Fibroblast of skin of left quadriceps (primary cell): ENCODE measurements at regions not wholly inside any gene's neighbourhood (a gene's known extent, or its start where the extent isn't known, plus 50 kb on each side); places are given as distances from the start of the nearest gene placed in this dataset.
"Not testable (repeated sequence)": the region's sequence is repeated elsewhere in the genome, so short reads cannot be mapped to it uniquely, and the experiment has no call there.

Experiments used
- DNase-seq, 2 experiments: peaks; one replicate each; pipeline ENCODE4 v3.0.0-alpha.2; 2013; ENCODE audit warnings: low read depth in 2 of 2

- DNase-seq: not testable (repeated sequence)
Measured at GRCh38 chr7:49665963-49666362, 107.5 kb upstream of the VWC2 start.

GRCh38 chr7:49666764-49667163 lies 106.7 kb upstream of the VWC2 start:
- no peak for DNase-seq

GRCh38 chr7:49669285-49669684 lies 104.2 kb upstream of the VWC2 start:
- DNase-seq: no peak

- DNase-seq: no peak
Measured at GRCh38 chr7:49669692-49670260, 103.7 kb upstream of the VWC2 start.

- no peak for DNase-seq
Measured at GRCh38 chr7:49670991-49671390, 102.4 kb upstream of the VWC2 start.

GRCh38 chr7:49692516-49692915 lies 80.9 kb upstream of the VWC2 start:
- no peak for DNase-seq

GRCh38 chr7:49695971-49696370 lies 77.5 kb upstream of the VWC2 start:
- no peak for DNase-seq

GRCh38 chr7:49700841-49701240 lies 72.6 kb upstream of the VWC2 start:
- DNase-seq: no peak

- no peak for DNase-seq
Measured at GRCh38 chr7:49702099-49702498, 71.3 kb upstream of the VWC2 start.

GRCh38 chr7:49703337-49703736 lies 70.1 kb upstream of the VWC2 start:
- DNase-seq: no peak

GRCh38 chr7:49703881-49704280 lies 69.6 kb upstream of the VWC2 start:
- no peak for DNase-seq

GRCh38 chr7:49706106-49706505 lies 67.3 kb upstream of the VWC2 start:
- DNase-seq: no peak

- no peak for DNase-seq
Measured at GRCh38 chr7:49707891-49708290, 65.5 kb upstream of the VWC2 start.

GRCh38 chr7:49708590-49708989 lies 64.8 kb upstream of the VWC2 start:
- DNase-seq: no peak

- not testable (repeated sequence) for DNase-seq
Measured at GRCh38 chr7:49711072-49711723, 62.2 kb upstream of the VWC2 start.

- DNase-seq: no peak
Measured at GRCh38 chr7:49714182-49714581, 59.3 kb upstream of the VWC2 start.

- no peak for DNase-seq
Measured at GRCh38 chr7:49715486-49715885, 58.0 kb upstream of the VWC2 start.

- no peak for DNase-seq
Measured at GRCh38 chr7:49717547-49717946, 55.9 kb upstream of the VWC2 start.

- no peak for DNase-seq
Measured at GRCh38 chr7:49718760-49719159, 54.7 kb upstream of the VWC2 start.

GRCh38 chr7:49721441-49721840 lies 52.0 kb upstream of the VWC2 start:
- DNase-seq: no peak
